Stimulated activated naive CD8-positive, alpha-beta T cell treated with anti-CD3 and anti-CD28 coated beads, Interleukin-15, Interleukin-2, amounts not matched to agents 100 ng/mL and 50 ng/mL, for 24 hours (primary cell): ENCODE measurements at regions not wholly inside any gene's neighbourhood (a gene's known extent, or its start where the extent isn't known, plus 50 kb on each side); places are given as distances from the start of the nearest gene placed in this dataset.
"Not testable (repeated sequence)": the region's sequence is repeated elsewhere in the genome, so short reads cannot be mapped to it uniquely, and the experiment has no call there.

Source experiments
- H3K27ac Mint-ChIP-seq: one replicate; pipeline ENCODE4 v1.8.0; 2021; ENCODE audit warnings: mild to moderate bottlenecking, mixed read lengths
- H3K27me3 Mint-ChIP-seq: one replicate; pipeline ENCODE4 v1.8.0; 2021; ENCODE audit warnings: mixed read lengths
- H3K36me3 Mint-ChIP-seq: one replicate; pipeline ENCODE4 v1.8.0; 2021; ENCODE audit warnings: low read depth, mixed read lengths
- H3K4me1 Mint-ChIP-seq: one replicate; pipeline ENCODE4 v1.8.0; 2021; ENCODE audit warnings: low read depth, mixed read lengths
- H3K4me3 Mint-ChIP-seq: one replicate; pipeline ENCODE4 v1.8.0; 2021; ENCODE audit warnings: mild to moderate bottlenecking, mixed read lengths
- H3K9me3 Mint-ChIP-seq: one replicate; pipeline ENCODE4 v1.8.0; 2021; ENCODE audit warnings: mixed read lengths

- H3K27ac Mint-ChIP-seq = no peak overlapping the region
Observed at GRCh38 chr2:31710121-31710520, 129.4 kb upstream of the SRD5A2 start.

GRCh38 chr2:31707992-31708391 lies 127.3 kb upstream of the SRD5A2 start:
- Mint-ChIP-seq H3K36me3 (no peaks in the 10 kb centered on the region), H3K4me1 (no peaks in the 10 kb centered on the region), H3K27me3 (peaks cover 7% of the 10 kb centered on the region), H3K9me3 (no peaks in the 10 kb centered on the region), H3K4me3 (no peak overlapping the region), H3K27ac (no peak overlapping the region)

More at GRCh38 chr2:31710121-31710520, 129.4 kb upstream of the SRD5A2 start:
- H3K4me3 Mint-ChIP-seq = no peak overlapping the region
- peaks cover 14% of the 10 kb centered on the region for H3K27me3 Mint-ChIP-seq
- H3K9me3 Mint-ChIP-seq = peaks cover 6% of the 10 kb centered on the region
- H3K36me3 Mint-ChIP-seq = no peaks in the 10 kb centered on the region
- no peaks in the 10 kb centered on the region for H3K4me1 Mint-ChIP-seq

- Mint-ChIP-seq H3K4me3 (no peak overlapping the region), H3K27ac (no peak overlapping the region), H3K27me3 (no peaks in the 10 kb centered on the region), H3K36me3 (no peaks in the 10 kb centered on the region), H3K9me3 (peaks cover 13% of the 10 kb centered on the region), H3K4me1 (no peaks in the 10 kb centered on the region)
Observed at GRCh38 chr2:31704561-31705212, 123.9 kb upstream of the SRD5A2 start.

GRCh38 chr2:31703253-31703652 lies 122.5 kb upstream of the SRD5A2 start:
- Mint-ChIP-seq H3K27ac (no peak overlapping the region), H3K27me3 (no peaks in the 10 kb centered on the region), H3K9me3 (peaks cover 19% of the 10 kb centered on the region), H3K36me3 (no peaks in the 10 kb centered on the region), H3K4me1 (no peaks in the 10 kb centered on the region), H3K4me3 (no peak overlapping the region)

GRCh38 chr2:31698722-31699121 lies 118.0 kb upstream of the SRD5A2 start:
- Mint-ChIP-seq H3K4me3 (no peak overlapping the region), H3K36me3 (peaks cover 19% of the 10 kb centered on the region), H3K27me3 (no peaks in the 10 kb centered on the region), H3K9me3 (peaks cover 41% of the 10 kb centered on the region), H3K27ac (no peak overlapping the region), H3K4me1 (no peaks in the 10 kb centered on the region)

GRCh38 chr2:31696068-31696467 lies 115.3 kb upstream of the SRD5A2 start:
- Mint-ChIP-seq H3K27ac (no peak overlapping the region), H3K27me3 (no peaks in the 10 kb centered on the region), H3K4me3 (no peak overlapping the region), H3K4me1 (no peaks in the 10 kb centered on the region), H3K9me3 (peaks cover 52% of the 10 kb centered on the region), H3K36me3 (peaks cover 24% of the 10 kb centered on the region)

GRCh38 chr2:31694444-31694843 lies 113.7 kb upstream of the SRD5A2 start:
- Mint-ChIP-seq H3K4me1 (no peaks in the 10 kb centered on the region), H3K4me3 (no peak overlapping the region), H3K27ac (no peak overlapping the region), H3K36me3 (peaks cover 24% of the 10 kb centered on the region), H3K9me3 (peaks cover 42% of the 10 kb centered on the region), H3K27me3 (no peaks in the 10 kb centered on the region)

GRCh38 chr2:31693882-31694281 lies 113.1 kb upstream of the SRD5A2 start:
- H3K27me3 Mint-ChIP-seq = no peaks in the 10 kb centered on the region
- H3K36me3 Mint-ChIP-seq = peaks cover 24% of the 10 kb centered on the region
- H3K4me1 Mint-ChIP-seq = no peaks in the 10 kb centered on the region
- H3K27ac Mint-ChIP-seq = no peak overlapping the region
- no peak overlapping the region for H3K4me3 Mint-ChIP-seq
- peaks cover 41% of the 10 kb centered on the region for H3K9me3 Mint-ChIP-seq

GRCh38 chr2:31688282-31688681 lies 107.5 kb upstream of the SRD5A2 start:
- H3K27ac Mint-ChIP-seq = no peak overlapping the region
- peaks cover 33% of the 10 kb centered on the region for H3K9me3 Mint-ChIP-seq
- H3K27me3 Mint-ChIP-seq = peaks cover 11% of the 10 kb centered on the region
- H3K4me3 Mint-ChIP-seq = no peak overlapping the region
- H3K4me1 Mint-ChIP-seq = no peaks in the 10 kb centered on the region
- H3K36me3 Mint-ChIP-seq = peaks cover 3% of the 10 kb centered on the region

GRCh38 chr2:31683506-31683905 lies 102.8 kb upstream of the SRD5A2 start:
- not testable (repeated sequence) for H3K36me3 Mint-ChIP-seq, H3K4me1 Mint-ChIP-seq, H3K4me3 Mint-ChIP-seq, H3K27ac Mint-ChIP-seq
- Mint-ChIP-seq H3K9me3 (peaks cover 21% of the 10 kb centered on the region), H3K27me3 (peaks cover 11% of the 10 kb centered on the region)

- Mint-ChIP-seq H3K9me3 (peaks cover 13% of the 10 kb centered on the region), H3K4me1 (no peaks in the 10 kb centered on the region), H3K27me3 (no peaks in the 10 kb centered on the region), H3K4me3 (no peak overlapping the region), H3K27ac (no peak overlapping the region), H3K36me3 (no peaks in the 10 kb centered on the region)
Observed at GRCh38 chr2:31675485-31675901, 94.8 kb upstream of the SRD5A2 start.

- Mint-ChIP-seq H3K36me3 (no peaks in the 10 kb centered on the region), H3K27ac (no peak overlapping the region), H3K9me3 (peaks cover 13% of the 10 kb centered on the region), H3K27me3 (no peaks in the 10 kb centered on the region), H3K4me1 (no peaks in the 10 kb centered on the region), H3K4me3 (no peak overlapping the region)
Observed at GRCh38 chr2:31674446-31674845, 93.7 kb upstream of the SRD5A2 start.

GRCh38 chr2:31666878-31667277 lies 86.1 kb upstream of the SRD5A2 start:
- Mint-ChIP-seq H3K36me3 (no peaks in the 10 kb centered on the region), H3K27me3 (peaks cover 7% of the 10 kb centered on the region), H3K9me3 (peaks cover 5% of the 10 kb centered on the region), H3K4me1 (no peaks in the 10 kb centered on the region), H3K27ac (no peak overlapping the region), H3K4me3 (no peak overlapping the region)

- Mint-ChIP-seq H3K36me3 (no peaks in the 10 kb centered on the region), H3K4me1 (no peaks in the 10 kb centered on the region), H3K27me3 (peaks cover 7% of the 10 kb centered on the region), H3K9me3 (no peaks in the 10 kb centered on the region), H3K27ac (no peak overlapping the region), H3K4me3 (no peak overlapping the region)
Observed at GRCh38 chr2:31664949-31665724, 84.4 kb upstream of the SRD5A2 start.

- Mint-ChIP-seq H3K27me3 (peaks cover 18% of the 10 kb centered on the region), H3K4me3 (no peak overlapping the region), H3K4me1 (no peaks in the 10 kb centered on the region), H3K36me3 (no peaks in the 10 kb centered on the region), H3K27ac (no peak overlapping the region), H3K9me3 (peaks cover 6% of the 10 kb centered on the region)
Observed at GRCh38 chr2:31660812-31661335, 80.1 kb upstream of the SRD5A2 start.
